Glutamatergic neuron (in vitro differentiated cells): ENCODE measurements at regions not wholly inside any gene's neighbourhood (a gene's known extent, or its start where the extent isn't known, plus 50 kb on each side); places are given as distances from the start of the nearest gene placed in this dataset.

ENCODE experiments used
- DNase-seq: peaks from one replicate; pipeline ENCODE4 v3.0.0; 2022
- H3K27ac Mint-ChIP-seq: one replicate; pipeline ENCODE4 v1.8.0; 2020; ENCODE audit warnings: mild to moderate bottlenecking, mixed read lengths, inconsistent platforms; ENCODE audit not compliant: unreplicated experiment
- H3K27me3 Mint-ChIP-seq: one replicate; pipeline ENCODE4 v1.8.0; 2020; ENCODE audit warnings: mild to moderate bottlenecking, moderate library complexity, mixed read lengths, inconsistent platforms; ENCODE audit not compliant: unreplicated experiment
- H3K36me3 Mint-ChIP-seq: one replicate; pipeline ENCODE4 v1.8.0; 2020; ENCODE audit warnings: mild to moderate bottlenecking, mixed read lengths, inconsistent platforms; ENCODE audit not compliant: unreplicated experiment
- H3K4me1 Mint-ChIP-seq: one replicate; pipeline ENCODE4 v1.8.0; 2020; ENCODE audit warnings: mild to moderate bottlenecking, low read depth, mixed read lengths, inconsistent platforms; ENCODE audit not compliant: unreplicated experiment
- H3K4me3 Mint-ChIP-seq: one replicate; pipeline ENCODE4 v1.8.0; 2020; ENCODE audit warnings: mild to moderate bottlenecking, mixed read lengths, inconsistent platforms; ENCODE audit not compliant: unreplicated experiment
- H3K9me3 Mint-ChIP-seq: one replicate; pipeline ENCODE4 v1.8.0; 2020; ENCODE audit warnings: mild to moderate bottlenecking, moderate library complexity, mixed read lengths, inconsistent platforms; ENCODE audit not compliant: unreplicated experiment
- TF ChIP-seq, protein P1 (sequence below): fragments of 200-600 bp; sonication (generic); IDR thresholded peaks from one replicate; pipeline ENCODE4 v1.5.0; 2021; ENCODE audit not compliant: partially characterized antibody, unreplicated experiment

DNA sequence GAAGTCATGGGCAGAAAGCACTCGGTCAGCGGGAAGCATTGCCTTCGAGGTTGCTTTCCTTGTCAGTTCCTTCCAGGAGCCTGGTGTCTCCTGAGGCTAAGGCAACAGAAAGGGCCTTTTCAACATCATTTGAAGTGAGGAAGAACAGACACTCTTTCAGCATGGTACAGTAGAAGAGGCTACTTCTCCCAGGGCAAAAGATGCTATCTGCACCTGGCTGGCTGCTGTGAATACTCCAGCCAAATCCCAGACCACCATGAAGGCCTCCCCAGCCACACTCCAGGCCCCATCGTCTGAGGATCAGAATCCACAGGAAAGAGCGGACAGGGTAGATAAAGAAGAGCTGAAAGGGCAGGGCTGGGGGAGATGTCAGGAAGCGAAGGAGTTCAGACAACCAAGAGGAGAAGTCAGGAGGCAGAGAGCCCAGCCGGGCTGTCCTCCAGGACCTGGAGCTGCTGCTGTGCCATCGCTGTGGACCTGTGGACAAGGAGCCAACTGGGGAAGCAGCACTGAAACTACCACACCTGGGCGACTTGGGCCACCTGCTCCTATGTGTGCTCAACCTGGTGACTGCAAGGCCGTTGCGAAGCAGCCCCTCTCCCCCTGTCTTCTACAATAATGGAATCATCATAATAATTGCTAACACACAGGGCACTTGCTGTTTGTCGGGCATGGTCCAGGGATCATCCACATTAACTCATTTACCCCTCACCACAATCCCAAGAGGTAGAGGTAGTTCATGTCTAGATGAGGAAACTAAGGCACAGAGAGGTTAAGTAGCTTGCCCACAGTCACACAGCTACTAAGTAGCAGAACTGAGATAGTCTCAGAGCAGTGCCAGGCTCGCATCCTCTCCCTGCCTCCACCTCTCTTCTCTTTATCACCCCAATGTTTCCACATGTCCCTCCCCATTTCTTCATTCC, 88.0 kb upstream of the ZBTB40 start:
- Mint-ChIP-seq H3K4me1 (peaks cover 9% of the 10 kb centered on the region), H3K4me3 (no peak overlapping the region), H3K27me3 (peaks cover 6% of the 10 kb centered on the region), H3K36me3 (no peaks in the 10 kb centered on the region), H3K27ac (peak overlapping the region; percentile 34), H3K9me3 (peaks cover 4% of the 10 kb centered on the region)
- DNase-seq: no peak
- TF ChIP-seq, protein P1, sequence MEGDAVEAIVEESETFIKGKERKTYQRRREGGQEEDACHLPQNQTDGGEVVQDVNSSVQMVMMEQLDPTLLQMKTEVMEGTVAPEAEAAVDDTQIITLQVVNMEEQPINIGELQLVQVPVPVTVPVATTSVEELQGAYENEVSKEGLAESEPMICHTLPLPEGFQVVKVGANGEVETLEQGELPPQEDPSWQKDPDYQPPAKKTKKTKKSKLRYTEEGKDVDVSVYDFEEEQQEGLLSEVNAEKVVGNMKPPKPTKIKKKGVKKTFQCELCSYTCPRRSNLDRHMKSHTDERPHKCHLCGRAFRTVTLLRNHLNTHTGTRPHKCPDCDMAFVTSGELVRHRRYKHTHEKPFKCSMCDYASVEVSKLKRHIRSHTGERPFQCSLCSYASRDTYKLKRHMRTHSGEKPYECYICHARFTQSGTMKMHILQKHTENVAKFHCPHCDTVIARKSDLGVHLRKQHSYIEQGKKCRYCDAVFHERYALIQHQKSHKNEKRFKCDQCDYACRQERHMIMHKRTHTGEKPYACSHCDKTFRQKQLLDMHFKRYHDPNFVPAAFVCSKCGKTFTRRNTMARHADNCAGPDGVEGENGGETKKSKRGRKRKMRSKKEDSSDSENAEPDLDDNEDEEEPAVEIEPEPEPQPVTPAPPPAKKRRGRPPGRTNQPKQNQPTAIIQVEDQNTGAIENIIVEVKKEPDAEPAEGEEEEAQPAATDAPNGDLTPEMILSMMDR: no peak

DNA sequence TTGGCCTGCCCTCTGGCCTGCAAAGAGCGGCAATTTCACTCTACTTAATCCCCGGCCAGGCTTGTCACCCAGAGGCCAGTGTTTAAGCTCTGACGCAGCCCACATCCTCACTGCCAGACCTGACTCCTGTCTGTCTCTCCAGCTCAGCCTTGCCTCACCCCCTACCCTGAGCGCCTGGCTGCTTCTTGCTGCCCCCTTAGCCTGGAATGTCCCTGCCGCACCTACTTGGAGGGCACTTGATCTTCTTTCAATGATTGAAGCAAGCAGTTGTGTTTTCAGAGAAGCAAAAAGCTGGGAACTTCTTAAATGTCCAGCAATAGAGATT, 87.4 kb upstream of the ZBTB40 start:
- Mint-ChIP-seq H3K27me3 (peaks cover 8% of the 10 kb centered on the region), H3K36me3 (no peaks in the 10 kb centered on the region), H3K4me1 (peaks cover 9% of the 10 kb centered on the region), H3K27ac (no peak overlapping the region), H3K9me3 (peaks cover 4% of the 10 kb centered on the region), H3K4me3 (no peak overlapping the region)
- no peak for DNase-seq
- TF ChIP-seq, protein P1: no peak

DNA sequence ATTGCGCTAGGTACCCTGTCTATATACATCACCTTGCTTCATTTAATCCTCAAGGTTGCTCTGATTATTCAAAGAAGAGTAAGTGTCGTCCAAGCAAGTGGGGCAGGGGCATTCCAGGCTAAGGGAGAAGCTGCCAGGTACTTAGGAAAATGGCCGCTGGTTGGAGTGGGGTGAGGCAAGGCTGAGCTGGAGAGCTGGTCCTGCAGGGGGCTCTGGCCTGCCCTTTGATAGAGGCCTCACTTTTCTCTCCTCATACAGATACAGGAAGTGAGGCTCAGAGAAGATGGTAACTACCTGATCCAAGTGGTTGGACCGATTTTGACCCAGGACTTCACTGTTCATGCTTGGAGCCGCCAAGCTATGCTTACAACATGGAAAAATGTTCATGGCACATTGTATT, 86.9 kb upstream of the ZBTB40 start:
- no peak for DNase-seq
- Mint-ChIP-seq H3K9me3 (peaks cover 2% of the 10 kb centered on the region), H3K4me3 (no peak overlapping the region)

DNA sequence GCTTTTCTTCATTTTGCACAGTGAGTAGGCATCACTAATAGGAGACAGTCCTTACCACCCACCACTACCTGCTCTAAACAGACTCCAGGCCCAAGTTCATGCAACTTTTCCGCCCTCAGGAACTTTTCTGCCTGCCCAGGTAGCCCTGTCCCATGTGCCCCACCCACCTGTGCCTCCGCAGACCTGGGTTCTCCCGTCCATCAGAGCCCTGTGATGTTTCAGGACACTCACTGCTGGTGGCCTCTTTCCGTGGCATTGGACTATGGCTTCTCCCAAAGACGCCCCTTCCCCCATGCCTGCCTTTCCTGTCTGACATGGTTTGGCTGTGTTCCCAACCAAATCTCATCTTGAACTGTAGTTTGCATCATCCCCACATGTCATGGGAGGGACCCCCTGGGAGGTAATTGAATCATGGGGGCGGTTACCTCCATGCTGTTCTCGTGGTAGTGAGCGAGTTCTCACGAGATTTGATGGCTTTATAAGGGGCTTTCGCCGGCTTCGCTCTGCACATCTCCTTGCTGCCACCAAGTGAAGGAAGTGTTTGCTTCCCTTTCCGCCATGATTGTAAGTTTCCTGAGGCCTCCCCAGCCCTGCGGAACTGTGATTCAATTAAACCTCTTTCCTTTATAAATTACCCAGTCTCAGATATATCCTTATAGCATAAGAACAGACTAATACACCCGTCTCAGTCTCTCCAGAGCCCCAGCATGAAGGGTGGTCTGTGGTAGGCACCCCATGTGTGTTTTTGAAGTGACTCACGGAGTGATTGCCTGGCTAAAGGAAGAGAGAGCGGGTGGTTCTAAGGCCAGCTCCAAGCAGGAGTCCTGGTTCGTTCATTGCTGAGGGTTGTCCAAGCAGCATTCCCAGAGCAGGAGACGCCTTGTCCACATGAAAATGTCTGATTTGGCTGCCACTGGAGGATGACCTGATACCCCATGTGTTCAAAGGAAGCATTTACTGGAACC, 86.0 kb upstream of the ZBTB40 start:
- H3K9me3 Mint-ChIP-seq: peaks cover 3% of the 10 kb centered on the region
- no peaks in the 10 kb centered on the region for H3K36me3 Mint-ChIP-seq
- H3K27me3 Mint-ChIP-seq: peaks cover 13% of the 10 kb centered on the region
- DNase-seq: no peak
- H3K4me3 Mint-ChIP-seq: no peak overlapping the region
- peaks cover 9% of the 10 kb centered on the region for H3K4me1 Mint-ChIP-seq
- TF ChIP-seq, protein P1: no peak
- no peak overlapping the region for H3K27ac Mint-ChIP-seq

More for the DNA sequence above, 86.9 kb upstream of the ZBTB40 start:
- peaks cover 11% of the 10 kb centered on the region for H3K27me3 Mint-ChIP-seq
- H3K36me3 Mint-ChIP-seq: no peaks in the 10 kb centered on the region
- no peak overlapping the region for H3K27ac Mint-ChIP-seq
- H3K4me1 Mint-ChIP-seq: peaks cover 9% of the 10 kb centered on the region
- TF ChIP-seq, protein P1: no peak
